GM21360 (cell line): ENCODE measurements at regions not wholly inside any gene's neighbourhood (a gene's known extent, or its start where the extent isn't known, plus 50 kb on each side); places are given as distances from the start of the nearest gene placed in this dataset.

ENCODE experiments used
- ATAC-seq: cut with Tn5 transposase; IDR thresholded peaks from one replicate; pipeline ENCODE4 v1.9.1; 2021; ENCODE audit warnings: mild to moderate bottlenecking, moderate library complexity; ENCODE audit not compliant: unreplicated experiment

- no peak for ATAC-seq
Measured at GRCh38 chr12:67573566-67573965, 75.0 kb upstream of the DYRK2 start.

- no peak for ATAC-seq
Measured at GRCh38 chr12:67578976-67579661, 69.4 kb upstream of the DYRK2 start.

GRCh38 chr12:67579662-67580003 lies 68.9 kb upstream of the DYRK2 start:
- no peak for ATAC-seq

DNA sequence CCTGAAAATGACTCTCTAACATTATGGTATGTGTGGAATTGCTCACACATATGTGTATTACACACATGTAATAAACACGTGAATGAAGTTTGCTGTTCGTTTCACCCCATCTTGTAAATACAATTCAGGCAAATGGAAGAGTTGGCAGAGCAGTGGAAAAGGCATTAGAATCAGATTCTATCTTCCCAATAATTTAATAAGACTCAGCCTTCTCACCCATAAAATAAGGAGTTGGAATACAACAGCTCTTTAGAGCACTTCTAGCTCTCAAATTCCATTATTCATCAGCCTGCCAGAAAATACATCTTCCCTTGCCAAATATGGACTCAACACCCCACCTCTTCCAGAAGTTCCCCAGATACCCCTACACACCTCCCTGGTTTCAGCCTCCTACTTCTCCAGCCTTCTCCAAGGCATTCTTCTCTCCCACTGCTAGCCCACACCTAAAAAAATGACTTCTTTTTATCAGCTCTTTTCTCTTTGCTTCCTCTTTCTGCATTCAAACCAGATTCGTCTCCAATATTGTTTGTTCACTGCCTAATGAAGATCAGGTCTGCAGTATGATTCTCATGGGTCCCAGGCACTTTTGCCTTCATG lies 66.2 kb upstream of the DYRK2 start:
- ATAC-seq: no peak

- no peak for ATAC-seq
Measured at GRCh38 chr12:67582844-67583243, 65.7 kb upstream of the DYRK2 start.

DNA sequence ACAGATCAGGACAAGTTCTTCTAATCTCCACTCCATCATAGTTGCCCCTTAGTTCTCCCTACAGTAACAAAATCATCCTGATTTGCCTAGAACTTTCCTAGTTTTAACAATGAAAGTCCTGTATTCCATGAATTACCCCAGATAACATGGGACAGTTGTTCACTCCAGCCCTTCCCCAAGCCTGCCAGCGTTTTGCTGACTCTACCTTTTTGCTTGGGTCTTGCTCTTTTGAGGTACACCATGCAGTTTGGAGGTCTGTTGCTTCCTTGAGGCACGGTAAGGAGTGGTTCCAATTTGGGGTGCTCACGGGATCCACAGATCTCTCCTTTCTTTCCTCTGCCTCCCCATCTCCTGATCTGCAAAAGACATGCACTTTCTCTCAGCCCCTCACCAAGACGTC lies 61.6 kb upstream of the DYRK2 start:
- no peak for ATAC-seq

DNA sequence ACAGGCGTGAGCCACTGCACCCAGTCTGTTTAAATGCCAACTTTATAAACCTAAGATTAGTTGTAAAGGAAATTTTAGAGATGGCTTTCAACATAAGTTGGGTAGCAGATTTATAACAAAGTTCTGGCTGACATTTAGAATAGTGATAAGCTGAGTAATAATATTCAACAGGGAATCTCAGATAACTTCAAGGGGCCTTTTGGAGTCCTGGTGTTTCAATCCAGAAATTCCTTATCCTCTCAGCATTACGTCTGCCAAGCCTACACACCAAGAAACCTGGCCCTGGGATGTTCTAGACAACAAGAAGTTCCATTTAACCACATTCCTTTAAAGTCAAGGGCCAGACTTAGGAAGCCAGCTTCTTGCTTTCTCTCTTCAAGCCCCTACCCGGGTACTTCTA lies 59.5 kb upstream of the DYRK2 start:
- no peak for ATAC-seq

DNA sequence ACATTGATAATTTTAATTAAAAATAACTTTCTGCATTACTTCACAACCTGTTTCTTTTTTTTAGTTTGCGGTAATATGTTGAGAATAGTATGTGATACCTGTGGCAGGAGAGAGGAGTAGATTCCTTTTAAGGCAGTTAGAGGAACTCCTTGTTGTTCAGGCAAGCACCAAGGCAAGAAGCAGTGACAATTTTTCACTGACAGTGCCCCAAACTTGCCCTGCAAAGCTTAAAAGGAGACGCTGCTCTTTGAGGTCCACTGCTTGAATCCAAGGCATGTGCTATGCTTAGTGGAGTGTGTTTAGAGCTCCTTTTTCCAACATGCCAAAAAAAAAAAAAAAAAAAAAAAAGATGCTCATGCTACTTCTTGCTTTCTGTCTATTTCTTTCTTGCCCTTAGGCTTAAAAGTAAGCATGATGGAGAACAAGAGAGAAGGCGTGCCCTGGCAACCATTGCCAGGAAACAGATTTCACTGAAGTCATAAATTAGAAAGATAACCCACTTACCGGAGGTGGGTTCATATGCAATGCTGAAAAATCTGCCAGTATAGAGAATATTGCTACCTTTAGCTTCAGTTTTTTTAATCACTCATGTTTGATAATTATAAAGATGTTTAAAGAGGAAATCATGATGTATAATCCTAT lies 58.3 kb upstream of the DYRK2 start:
- no peak for ATAC-seq

- no peak for ATAC-seq
Measured at GRCh38 chr12:67592228-67593011, 56.1 kb upstream of the DYRK2 start.

GRCh38 chr12:67593041-67593440 lies 55.5 kb upstream of the DYRK2 start:
- ATAC-seq: no peak

DNA sequence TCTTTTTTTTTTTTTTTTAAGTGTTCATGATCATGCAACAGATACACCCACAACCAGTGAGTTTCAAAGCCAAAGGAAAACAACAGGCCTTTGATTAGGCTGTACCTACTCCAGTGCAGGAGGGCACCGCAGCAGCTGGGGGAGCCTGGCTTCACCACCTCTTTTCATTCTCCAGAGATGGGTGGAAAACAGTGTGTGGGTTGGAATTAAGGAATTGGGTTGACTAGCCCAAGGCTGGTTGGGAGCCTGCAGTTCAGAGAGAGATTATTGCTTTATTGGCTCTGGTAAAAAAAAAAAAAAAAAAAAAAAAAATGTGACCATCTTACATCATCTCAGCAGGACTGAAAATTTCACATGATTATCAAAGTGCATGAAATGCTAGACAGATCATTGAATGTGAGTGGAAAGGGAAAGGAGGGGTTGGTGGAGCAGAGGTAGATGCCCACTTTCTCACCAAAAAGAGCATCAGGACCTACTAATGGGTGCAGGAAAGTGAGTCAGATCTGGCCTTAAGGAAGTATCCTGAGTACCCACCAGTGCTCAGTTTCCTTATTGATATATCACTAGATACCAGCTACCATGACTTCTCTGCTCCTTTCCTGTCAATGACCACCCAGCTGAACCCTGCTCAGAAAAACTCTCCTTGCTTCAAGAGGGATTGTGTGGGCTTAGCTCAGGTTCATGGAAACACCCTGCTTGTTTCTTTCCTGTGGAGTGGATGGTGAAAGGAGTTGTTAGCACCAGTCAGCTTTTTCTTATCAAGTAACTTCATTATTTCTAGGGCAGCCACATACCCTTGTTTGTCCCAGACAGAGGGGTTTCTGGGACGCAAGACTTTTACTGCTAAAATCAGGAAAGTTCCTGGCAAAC lies 54.8 kb upstream of the DYRK2 start:
- ATAC-seq: no peak

GRCh38 chr12:67594888-67595287 lies 53.7 kb upstream of the DYRK2 start:
- ATAC-seq: no peak

DNA sequence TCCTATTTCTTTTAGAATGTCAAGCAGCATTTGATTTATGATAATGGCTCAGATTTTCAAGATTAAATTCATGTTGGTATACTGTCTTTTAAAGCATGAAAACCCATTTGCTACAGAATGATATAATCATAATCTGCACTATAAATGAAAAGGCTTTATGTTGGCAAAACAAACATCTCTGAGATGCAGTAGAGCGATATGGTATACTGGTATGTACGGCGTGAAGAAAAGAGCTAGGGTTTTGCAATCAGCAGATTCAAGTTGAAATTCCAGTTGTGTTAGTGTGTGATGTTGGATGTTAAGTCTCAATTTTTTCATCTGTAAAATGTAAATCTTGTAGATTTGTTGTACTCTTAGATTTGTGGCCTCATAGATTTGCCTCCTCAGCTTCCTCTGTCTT lies 53.2 kb upstream of the DYRK2 start:
- no peak for ATAC-seq

GRCh38 chr12:67598598-67598997 lies 49.9 kb upstream of the DYRK2 start:
- ATAC-seq: no peak
